ENCODE measurements at regions not wholly inside any gene's neighbourhood (a gene's known extent, or its start where the extent isn't known, plus 50 kb on each side); places are given as distances from the start of the nearest gene placed in this dataset.

DNA sequence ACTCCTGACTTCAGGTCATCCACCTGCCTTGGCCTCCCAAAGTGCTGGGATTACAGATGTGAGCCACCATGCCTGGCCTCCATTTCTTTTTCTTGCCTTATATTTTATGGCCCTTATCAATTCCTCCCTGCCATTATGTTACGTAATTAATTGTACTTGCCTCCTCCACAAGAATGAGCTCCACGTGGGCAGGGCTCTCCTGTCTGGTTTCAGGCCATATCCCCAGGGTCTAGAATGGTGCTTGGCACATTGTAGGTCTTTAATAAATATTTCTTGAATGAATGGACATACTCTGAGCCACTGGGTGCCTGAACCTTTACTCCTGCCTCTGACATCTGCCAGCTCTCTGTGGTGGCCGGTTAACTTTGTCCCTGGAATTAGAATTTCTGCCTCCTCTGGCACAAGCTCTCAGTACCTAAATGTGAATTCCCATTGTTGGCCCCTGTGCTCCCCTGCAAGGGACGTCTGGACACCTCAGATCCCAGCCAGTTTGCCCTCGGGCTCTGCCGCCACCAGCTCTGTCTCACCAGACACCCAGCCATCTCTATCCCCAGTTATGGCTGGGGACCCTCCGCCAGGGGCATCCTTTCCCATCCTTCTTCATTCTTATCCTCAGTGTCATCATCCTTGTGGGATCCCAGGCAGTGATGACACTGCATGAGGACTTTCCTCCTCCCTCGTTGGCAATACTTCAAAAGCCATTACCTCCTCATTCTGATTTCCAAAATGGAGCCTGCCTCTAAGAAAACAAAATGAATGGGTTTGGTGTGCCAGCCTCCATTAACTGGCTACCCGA is 165.6 kb upstream of the SMAD3 start:
- peaks cover 6 to 11% of the 10 kb centered on the region in 2 experiments; a peak in 2 of 4 replicates for H3K4me1 Mint-ChIP-seq
- no peak overlapping the region for H3K4me3 Mint-ChIP-seq
- Histone ChIP-seq H4K5ac (ENCODE audit: insufficient read length, low read depth, low read length) (no peak overlapping the region), H3K14ac (ENCODE audit: insufficient read depth, low read length) (no peak overlapping the region), H3K18ac (ENCODE audit: insufficient read length, low read depth, low read length) (no peak overlapping the region), H3K23me2 (ENCODE audit: insufficient read length, low read depth, low read length, poor library complexity, severe bottlenecking) (no peaks in the 10 kb centered on the region), H3K4me1 (ENCODE audit: insufficient read depth, low read length) (no peaks in the 10 kb centered on the region), H3K23ac (ENCODE audit: insufficient read length, low read depth, low read length) (no peak overlapping the region), H3K79me2 (ENCODE audit: insufficient read depth, low read length) (no peaks in the 10 kb centered on the region), H3K4me2 (ENCODE audit: insufficient read depth, insufficient read length, low read length) (no peak overlapping the region), H3T11ph (ENCODE audit: low read length) (no peak overlapping the region), H2AK5ac (ENCODE audit: insufficient read length, low read length) (no peak overlapping the region), H4K20me1 (ENCODE audit: control insufficient read depth, insufficient read depth, insufficient read length) (no peaks in the 10 kb centered on the region), H4K91ac (ENCODE audit: insufficient read length, low read depth, low read length) (no peak overlapping the region), H3K27ac (ENCODE audit: insufficient read length, low read depth, low read length) (no peak overlapping the region), H2BK120ac (ENCODE audit: low read depth, low read length, poor library complexity, severe bottlenecking) (no peak overlapping the region), H3K27me3 (ENCODE audit: insufficient read depth, low read length) (no peaks in the 10 kb centered on the region; the same call in 1 of the 2 replicates), H2AFZ (ENCODE audit: low read length) (no peak overlapping the region), H4K8ac (replicated peaks; ENCODE audit: insufficient read length, low read depth, low read length) (no peak overlapping the region), H3K56ac (ENCODE audit: insufficient read length, low read depth, low read length) (no peak overlapping the region), H2BK20ac (ENCODE audit: low read depth, low read length, poor library complexity, severe bottlenecking) (no peak overlapping the region), H2BK12ac (ENCODE audit: insufficient read length, low read depth, low read length) (no peak overlapping the region), H3K9ac (ENCODE audit: extremely low read depth, insufficient read length, low read length) (no peak overlapping the region), H2BK5ac (ENCODE audit: insufficient read length, low read length) (no peak overlapping the region), H2BK15ac (ENCODE audit: low read depth, low read length) (no peak overlapping the region), H3K4ac (ENCODE audit: low read depth, low read length) (no peak overlapping the region), H3K79me1 (ENCODE audit: insufficient read depth, low read depth, low read length, poor library complexity, severe bottlenecking) (no peaks in the 10 kb centered on the region), H3K9me3 (ENCODE audit: control insufficient read depth, low read depth, low read length) (no peaks in the 10 kb centered on the region)
- WGBS (ENCODE audit: extremely low coverage, insufficient read length, low lambda C conversion rate), result no CpG with 5 or more reads among the region's 9 CpGs
- peak overlapping the region in 1 of 3 experiments; percentile 83; a peak in 2 of 7 replicates for H3K27ac Mint-ChIP-seq
- no peak for DNase-seq
- peaks cover 1% of the 10 kb centered on the region for H3K27me3 Mint-ChIP-seq (ENCODE audit: low read depth)
- H3K9me3 Mint-ChIP-seq, result peaks cover 4 to 7% of the 10 kb centered on the region in 2 experiments; a peak in 3 of 5 replicates
- TF ChIP-seq CTCF (conservative IDR thresholded peaks at IDR 0.05), result no peak
- H3K36me3 Mint-ChIP-seq (ENCODE audit: insufficient read depth in 1 of 3, low read depth in 3 of 3), result no peaks in the 10 kb centered on the region

Measured in H9 (cell line).